ENCODE measurements at regions not wholly inside any gene's neighbourhood (a gene's known extent, or its start where the extent isn't known, plus 50 kb on each side); places are given as distances from the start of the nearest gene placed in this dataset.
"Not testable (repeated sequence)": the region's sequence is repeated elsewhere in the genome, so short reads cannot be mapped to it uniquely, and the experiment has no call there.

- DNase-seq: no peak
- H3K36me3 Mint-ChIP-seq: no peaks in the 10 kb centered on the region
- H3K27me3 Mint-ChIP-seq: peaks cover 6% of the 10 kb centered on the region
- H3K27ac Mint-ChIP-seq: peak overlapping the region; percentile 68
- no peaks in the 10 kb centered on the region for H3K9me3 Mint-ChIP-seq
- POLR2A ChIA-PET: interaction anchor here (1.5 kb wide), 1 partner anchor 17 kb away, joined by 6 read pairs; no protein-coding TSS in a partner anchor
- ATAC-seq (ENCODE audit: low read depth): peak; percentile 67
- H3K4me3 Mint-ChIP-seq: peak overlapping the region; percentile 5
- peaks cover 4% of the 10 kb centered on the region for H3K4me1 Mint-ChIP-seq
Measured at GRCh38 chrX:9369802-9370291, 95.0 kb upstream of the TBL1X start.

GRCh38 chrX:9370893-9371292, 94.0 kb upstream of the TBL1X start:
- no peak overlapping the region for H3K4me3 Mint-ChIP-seq
- H3K27ac Mint-ChIP-seq: no peak overlapping the region
- peaks cover 4% of the 10 kb centered on the region for H3K4me1 Mint-ChIP-seq
- DNase-seq (no peak), ATAC-seq (ENCODE audit: low read depth) (no peak)
- no peaks in the 10 kb centered on the region for H3K9me3 Mint-ChIP-seq
- H3K36me3 Mint-ChIP-seq: no peaks in the 10 kb centered on the region
- POLR2A ChIA-PET: no interaction called here
- H3K27me3 Mint-ChIP-seq: peaks cover 6% of the 10 kb centered on the region

- DNase-seq (no peak), ATAC-seq (ENCODE audit: low read depth) (no peak)
- Mint-ChIP-seq H3K4me1 (peaks cover 4% of the 10 kb centered on the region), H3K4me3 (no peak overlapping the region), H3K27me3 (peaks cover 2% of the 10 kb centered on the region), H3K9me3 (no peaks in the 10 kb centered on the region), H3K27ac (no peak overlapping the region), H3K36me3 (peaks cover 2% of the 10 kb centered on the region)
- POLR2A ChIA-PET: no interaction called here
Measured at GRCh38 chrX:9372866-9373265, 92.0 kb upstream of the TBL1X start.

- ATAC-seq (ENCODE audit: low read depth) (no peak), DNase-seq (no peak)
- POLR2A ChIA-PET: no interaction called here
- peaks cover 3% of the 10 kb centered on the region for H3K4me1 Mint-ChIP-seq
- peaks cover 2% of the 10 kb centered on the region for H3K36me3 Mint-ChIP-seq
- H3K27me3 Mint-ChIP-seq: peaks cover 2% of the 10 kb centered on the region
- no peaks in the 10 kb centered on the region for H3K9me3 Mint-ChIP-seq
- H3K4me3 Mint-ChIP-seq: no peak overlapping the region
- H3K27ac Mint-ChIP-seq: no peak overlapping the region
Measured at GRCh38 chrX:9373789-9374188, 91.1 kb upstream of the TBL1X start.

GRCh38 chrX:9374555-9374954, 90.3 kb upstream of the TBL1X start:
- Mint-ChIP-seq H3K27ac (no peak overlapping the region), H3K4me3 (no peak overlapping the region), H3K9me3 (no peaks in the 10 kb centered on the region), H3K36me3 (peaks cover 2% of the 10 kb centered on the region), H3K27me3 (peaks cover 2% of the 10 kb centered on the region), H3K4me1 (peaks cover 10% of the 10 kb centered on the region)
- ATAC-seq (ENCODE audit: low read depth) (no peak), DNase-seq (no peak)
- POLR2A ChIA-PET: no interaction called here

GRCh38 chrX:9376111-9376510, 88.7 kb upstream of the TBL1X start:
- H3K27ac Mint-ChIP-seq: no peak overlapping the region
- H3K4me1 Mint-ChIP-seq: peaks cover 14% of the 10 kb centered on the region
- DNase-seq (no peak), ATAC-seq (ENCODE audit: low read depth) (no peak)
- H3K36me3 Mint-ChIP-seq: peaks cover 2% of the 10 kb centered on the region
- POLR2A ChIA-PET: no interaction called here
- no peaks in the 10 kb centered on the region for H3K9me3 Mint-ChIP-seq
- peaks cover 2% of the 10 kb centered on the region for H3K27me3 Mint-ChIP-seq
- no peak overlapping the region for H3K4me3 Mint-ChIP-seq

GRCh38 chrX:9377216-9377615, 87.6 kb upstream of the TBL1X start:
- H3K9me3 Mint-ChIP-seq; H3K27ac Mint-ChIP-seq; DNase-seq; POLR2A ChIA-PET; ATAC-seq (ENCODE audit: low read depth); H3K27me3 Mint-ChIP-seq; H3K36me3 Mint-ChIP-seq; H3K4me3 Mint-ChIP-seq: not testable (repeated sequence)
- H3K4me1 Mint-ChIP-seq: peaks cover 14% of the 10 kb centered on the region

GRCh38 chrX:9378980-9379696, 85.7 kb upstream of the TBL1X start:
- H3K36me3 Mint-ChIP-seq: peaks cover 2% of the 10 kb centered on the region
- POLR2A ChIA-PET: no interaction called here
- DNase-seq (no peak), ATAC-seq (ENCODE audit: low read depth) (no peak)
- peaks cover 17% of the 10 kb centered on the region for H3K4me1 Mint-ChIP-seq
- H3K4me3 Mint-ChIP-seq: no peak overlapping the region
- H3K9me3 Mint-ChIP-seq: no peaks in the 10 kb centered on the region
- H3K27ac Mint-ChIP-seq: no peak overlapping the region
- H3K27me3 Mint-ChIP-seq: peaks cover 5% of the 10 kb centered on the region

GRCh38 chrX:9379697-9380551, 84.9 kb upstream of the TBL1X start:
- Mint-ChIP-seq H3K27me3 (peaks cover 4% of the 10 kb centered on the region), H3K9me3 (no peaks in the 10 kb centered on the region), H3K4me3 (peak overlapping the region; percentile 41), H3K27ac (peak overlapping the region; percentile 25), H3K4me1 (peaks cover 17% of the 10 kb centered on the region), H3K36me3 (peaks cover 2% of the 10 kb centered on the region)
- POLR2A ChIA-PET: no interaction called here
- ATAC-seq (ENCODE audit: low read depth) (peak; percentile 73), DNase-seq (no peak)

GRCh38 chrX:9383655-9384054, 81.2 kb upstream of the TBL1X start:
- DNase-seq: no peak
- POLR2A ChIA-PET: no interaction called here

GRCh38 chrX:9388450-9388849, 76.4 kb upstream of the TBL1X start:
- ATAC-seq (ENCODE audit: low read depth) (no peak), DNase-seq (no peak)
- Mint-ChIP-seq H3K9me3 (no peaks in the 10 kb centered on the region), H3K27me3 (peaks cover 3% of the 10 kb centered on the region), H3K27ac (no peak overlapping the region), H3K36me3 (no peaks in the 10 kb centered on the region), H3K4me3 (no peak overlapping the region), H3K4me1 (peaks cover 3% of the 10 kb centered on the region)
- POLR2A ChIA-PET: no interaction called here

More at GRCh38 chrX:9383655-9384054, 81.2 kb upstream of the TBL1X start:
- Mint-ChIP-seq H3K9me3 (no peaks in the 10 kb centered on the region), H3K36me3 (no peaks in the 10 kb centered on the region), H3K4me3 (no peak overlapping the region), H3K4me1 (peaks cover 17% of the 10 kb centered on the region), H3K27ac (no peak overlapping the region), H3K27me3 (peaks cover 6% of the 10 kb centered on the region)
- peak; percentile 30 for ATAC-seq (ENCODE audit: low read depth)

- POLR2A ChIA-PET: no interaction called here
- H3K9me3 Mint-ChIP-seq: no peaks in the 10 kb centered on the region
- H3K4me1 Mint-ChIP-seq: no peaks in the 10 kb centered on the region
- H3K4me3 Mint-ChIP-seq: no peak overlapping the region
- ATAC-seq (ENCODE audit: low read depth): no peak
- H3K27ac Mint-ChIP-seq: no peak overlapping the region
- no peaks in the 10 kb centered on the region for H3K36me3 Mint-ChIP-seq
- DNase-seq: no peak
- peaks cover 3% of the 10 kb centered on the region for H3K27me3 Mint-ChIP-seq
Measured at GRCh38 chrX:9390121-9390520, 74.7 kb upstream of the TBL1X start.

GRCh38 chrX:9390693-9391368, 74.0 kb upstream of the TBL1X start:
- H3K9me3 Mint-ChIP-seq: no peaks in the 10 kb centered on the region

More at GRCh38 chrX:9390693-9391368, 74.0 kb upstream of the TBL1X start:
- ATAC-seq (ENCODE audit: low read depth): no peak
- Mint-ChIP-seq H3K4me3 (no peak overlapping the region), H3K36me3 (no peaks in the 10 kb centered on the region), H3K4me1 (peaks cover 3% of the 10 kb centered on the region), H3K27ac (no peak overlapping the region), H3K27me3 (peaks cover 3% of the 10 kb centered on the region)
- POLR2A ChIA-PET: no interaction called here
- DNase-seq: no peak
